GM12878 (cell line): ENCODE measurements at regions not wholly inside any gene's neighbourhood (a gene's known extent, or its start where the extent isn't known, plus 50 kb on each side); places are given as distances from the start of the nearest gene placed in this dataset.

Experiments used
- ATAC-seq: fragments of 200-7000 bp; cut with Tn5 transposase; 3 replicates; pipeline ENCODE4 v1.9.1; 2020; ENCODE audit warnings: mild to moderate bottlenecking, moderate library complexity
- BruUV-seq: library from RNA; stranded (reverse); fragments of 400-500 nt; replicated peaks from 2 replicates; lab custom pipeline; 2021; lab: Mats Ljungman, UMichigan
- CTCF ChIA-PET: fragments of 300-600 bp; sonication (Branson Sonifier 250); formaldehyde crosslinking; extraction: SDS; loops from one replicate; lab custom pipeline; 2021; ENCODE audit warnings: inconsistent platforms; lab: Yijun Ruan, JAX
- POLR2A ChIA-PET: fragments of 350-600 bp; formaldehyde crosslinking; extraction: SDS; loops from one replicate; lab custom pipeline; 2021; ENCODE audit warnings: inconsistent platforms; lab: Charles Lee
- RAD21 ChIA-PET: fragments of 300-600 bp; sonication (Branson Sonifier 250); formaldehyde crosslinking; loops from one replicate; lab custom pipeline; 2023; ENCODE audit warnings: antibody characterized with exemption; ENCODE audit not compliant: unreplicated experiment; lab: Charles Lee
- SMC1A ChIA-PET: fragments of 300-600 bp; sonication (Branson Sonifier 250); formaldehyde crosslinking; loops from one replicate; lab custom pipeline; 2023; ENCODE audit not compliant: unreplicated experiment, uncharacterized antibody; lab: Charles Lee
- DNase-seq: peaks from one replicate; pipeline ENCODE4 v3.0.0-alpha.2; 2011; ENCODE audit warnings: low read depth, low spot score
- FAIRE-seq: peaks from 3 replicates; lab custom pipeline; 2011; peaks lifted over from hg19 to GRCh38; lab: Jason Lieb, UNC
- H2AFZ ChIP-seq: 2 replicates; pipeline ENCODE4 v1.6.0; 2011; ENCODE audit warnings: low read depth, low read length, control low read depth; ENCODE audit not compliant: control insufficient read depth
- H3K27ac ChIP-seq: 2 replicates; pipeline ENCODE4 v1.5.1; 2011; ENCODE audit warnings: control low read depth; ENCODE audit not compliant: control insufficient read depth, insufficient read depth
- H3K27me3 ChIP-seq, 2 experiments: replicated peaks in 1 of 2; 2 replicates each; pipeline versions ENCODE4 v1.6.0 to v1.6.1; 2011; ENCODE audit warnings: low read length in 1 of 2; ENCODE audit not compliant: control insufficient read depth in 2 of 2, insufficient read depth in 2 of 2
- H3K36me3 ChIP-seq, 2 experiments: 2 replicates each; pipeline ENCODE4 v1.5.1; 2011; ENCODE audit warnings: low read length in 1 of 2; ENCODE audit not compliant: control insufficient read depth in 2 of 2, insufficient read depth in 2 of 2
- H3K4me1 ChIP-seq: 2 replicates; pipeline ENCODE4 v1.6.1; 2011; ENCODE audit warnings: mild to moderate bottlenecking, low read length, moderate library complexity, mixed read lengths; ENCODE audit not compliant: control insufficient read depth, insufficient read depth
- H3K4me2 ChIP-seq: 2 replicates; pipeline ENCODE4 v1.6.0; 2011; ENCODE audit warnings: control low read depth; ENCODE audit not compliant: control insufficient read depth, insufficient read depth
- H3K4me3 ChIP-seq: fragments of 200-600 bp; sonication (generic); 2 replicates; pipeline ENCODE4 v1.5.1; 2016
- H3K79me2 ChIP-seq: 2 replicates; pipeline ENCODE4 v1.6.0; 2011; ENCODE audit warnings: low read length; ENCODE audit not compliant: control insufficient read depth, insufficient read depth
- H3K9ac ChIP-seq: 2 replicates; pipeline ENCODE4 v1.8.0; 2011; ENCODE audit warnings: low read length, control low read depth, mixed read lengths; ENCODE audit not compliant: control insufficient read depth, insufficient read depth
- H3K9me3 ChIP-seq: replicated peaks from 3 replicates; pipeline ENCODE4 v1.5.1; 2011; ENCODE audit warnings: mild to moderate bottlenecking, low read length; ENCODE audit not compliant: control insufficient read depth, insufficient read depth
- H4K20me1 ChIP-seq: 2 replicates; pipeline ENCODE4 v1.6.0; 2011; ENCODE audit not compliant: control insufficient read depth, insufficient read depth
- HDAC2 ChIP-seq: fragments of 200-600 bp; sonication (generic); IDR thresholded peaks from 2 replicates; pipeline ENCODE4 v1.6.1; 2017
- NFXL1 ChIP-seq: fragments of 450-650 bp; IDR thresholded peaks from 2 replicates; pipeline ENCODE4 v1.6.1; 2017; ENCODE audit warnings: antibody characterized with exemption, mild to moderate bottlenecking, borderline replicate concordance
- SMC3 ChIP-seq: IDR thresholded peaks from 2 replicates; pipeline ENCODE4 v1.6.1; 2011; ENCODE audit warnings: low read length, improper control_type of control experiment, borderline replicate concordance
- WGBS: methylation state at CpG from one replicate; pipeline ENCODE4 v1.1.6; 2016; ENCODE audit warnings: low lambda C conversion rate; ENCODE audit not compliant: insufficient replicate concordance, insufficient coverage; ENCODE audit errors: missing lambda C conversion rate; 5-methylcytosine and 5-hydroxymethylcytosine counted together
- in situ Hi-C: fragments of 300-500 bp; cut with MboI; formaldehyde crosslinking; loops from 9 replicates; pipeline ENCODE4 v1.14.3; 2018; ENCODE audit warnings: mixed read lengths
- intact Hi-C: fragments of 100-400 bp; cut with micrococcal nuclease; formaldehyde crosslinking; loops from one replicate; pipeline ENCODE4 v1.14.2; 2022; ENCODE audit not compliant: unreplicated experiment
- TF ChIP-seq, protein P1 (sequence below): IDR thresholded peaks from 2 replicates; pipeline ENCODE4 v1.6.1; 2012; ENCODE audit warnings: improper control_type of control experiment, low read depth, low read length; ENCODE audit not compliant: insufficient replicate concordance

DNA sequence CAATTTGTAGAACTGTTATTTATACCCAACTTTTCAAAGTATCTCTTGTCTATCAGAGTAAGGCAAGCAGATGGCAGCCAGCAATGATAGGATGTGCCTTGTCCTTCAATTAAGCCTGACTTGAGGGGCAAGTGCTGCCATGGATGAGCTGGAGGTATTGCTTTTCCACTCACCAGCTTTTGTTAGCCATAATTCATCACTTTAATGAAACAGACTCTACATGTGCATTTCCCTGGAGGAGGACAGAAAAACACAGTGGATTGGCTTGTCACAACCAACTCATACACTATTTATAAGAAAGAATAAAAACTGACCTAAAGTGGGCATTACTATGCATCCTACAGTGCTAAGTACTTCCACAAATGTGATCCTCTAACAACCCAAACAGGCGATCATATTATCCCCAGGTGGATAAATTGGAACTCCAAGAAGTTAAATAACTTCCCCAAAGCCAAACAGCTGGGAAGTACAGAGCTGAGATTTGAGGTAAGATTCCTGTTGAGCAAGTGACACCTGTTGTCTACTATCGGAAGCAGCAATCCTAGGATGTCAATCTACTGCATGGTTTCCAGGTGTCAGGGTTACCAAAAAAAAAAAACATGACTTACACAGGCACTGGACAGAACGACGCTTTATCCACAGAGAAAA lies 73.9 kb upstream of the NRSN1 start:
- ChIA-PET CTCF (interaction anchor here (0.7 kb wide), 1 partner anchor 39 kb away, joined by 3 read pairs; no protein-coding TSS in a partner anchor), SMC1A (interaction anchor here (0.6 kb wide), 2 partner anchors 14 to 1078 kb away, joined by 3 to 6 read pairs; no protein-coding TSS in a partner anchor), POLR2A (no interaction called here), RAD21 (no interaction called here)
- in situ Hi-C loops (loop anchor here (25.0 kb wide), 1 partner anchor 660 kb away; the partner anchor contains the start of gene C6orf62), intact Hi-C loops (no loop called here)
- DNase-seq (no peak), FAIRE-seq (no peak), ATAC-seq (no peak)
- WGBS: 30% methylated on average over 4 of the region's 4 CpGs
- H2AFZ ChIP-seq: no peak overlapping the region
- H4K20me1 ChIP-seq: no peaks in the 10 kb centered on the region
- no peak overlapping the region for H3K9ac ChIP-seq
- no peaks in the 10 kb centered on the region for H3K4me1 ChIP-seq
- no peaks in the 10 kb centered on the region for H3K79me2 ChIP-seq
- no peak for TF ChIP-seq NFXL1
- no peaks in the 10 kb centered on the region for H3K36me3 ChIP-seq
- no peak overlapping the region for H3K4me2 ChIP-seq
- BruUV-seq: no TSS peak
- H3K27ac ChIP-seq: no peak overlapping the region
- H3K9me3 ChIP-seq: no peaks in the 10 kb centered on the region
- H3K4me3 ChIP-seq: no peak overlapping the region
- no peaks in the 10 kb centered on the region for H3K27me3 ChIP-seq

DNA sequence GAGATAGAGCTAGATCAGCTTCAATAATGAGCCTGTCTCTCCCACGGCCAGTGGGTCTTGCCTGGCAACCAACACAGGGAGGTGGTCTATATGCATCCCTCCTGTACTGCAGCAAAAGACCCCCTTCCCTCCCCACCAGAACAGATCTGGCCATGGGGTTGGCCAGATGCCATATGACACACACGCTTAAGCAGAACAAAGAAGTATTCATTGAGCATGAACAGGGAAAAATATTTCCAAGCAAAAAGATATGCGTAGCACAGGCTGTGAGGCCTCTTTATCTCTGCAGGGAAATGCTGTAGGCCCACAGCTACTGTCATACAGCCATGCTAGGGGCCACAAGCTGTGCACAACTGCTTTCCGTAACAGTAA lies 73.4 kb upstream of the NRSN1 start:
- in situ Hi-C loops: loop anchor here (25.0 kb wide), 1 partner anchor 660 kb away; the partner anchor contains the start of gene C6orf62
- POLR2A ChIA-PET: no interaction called here
- TF ChIP-seq HDAC2: no peak
- no peak for TF ChIP-seq SMC3
- TF ChIP-seq, protein P1, sequence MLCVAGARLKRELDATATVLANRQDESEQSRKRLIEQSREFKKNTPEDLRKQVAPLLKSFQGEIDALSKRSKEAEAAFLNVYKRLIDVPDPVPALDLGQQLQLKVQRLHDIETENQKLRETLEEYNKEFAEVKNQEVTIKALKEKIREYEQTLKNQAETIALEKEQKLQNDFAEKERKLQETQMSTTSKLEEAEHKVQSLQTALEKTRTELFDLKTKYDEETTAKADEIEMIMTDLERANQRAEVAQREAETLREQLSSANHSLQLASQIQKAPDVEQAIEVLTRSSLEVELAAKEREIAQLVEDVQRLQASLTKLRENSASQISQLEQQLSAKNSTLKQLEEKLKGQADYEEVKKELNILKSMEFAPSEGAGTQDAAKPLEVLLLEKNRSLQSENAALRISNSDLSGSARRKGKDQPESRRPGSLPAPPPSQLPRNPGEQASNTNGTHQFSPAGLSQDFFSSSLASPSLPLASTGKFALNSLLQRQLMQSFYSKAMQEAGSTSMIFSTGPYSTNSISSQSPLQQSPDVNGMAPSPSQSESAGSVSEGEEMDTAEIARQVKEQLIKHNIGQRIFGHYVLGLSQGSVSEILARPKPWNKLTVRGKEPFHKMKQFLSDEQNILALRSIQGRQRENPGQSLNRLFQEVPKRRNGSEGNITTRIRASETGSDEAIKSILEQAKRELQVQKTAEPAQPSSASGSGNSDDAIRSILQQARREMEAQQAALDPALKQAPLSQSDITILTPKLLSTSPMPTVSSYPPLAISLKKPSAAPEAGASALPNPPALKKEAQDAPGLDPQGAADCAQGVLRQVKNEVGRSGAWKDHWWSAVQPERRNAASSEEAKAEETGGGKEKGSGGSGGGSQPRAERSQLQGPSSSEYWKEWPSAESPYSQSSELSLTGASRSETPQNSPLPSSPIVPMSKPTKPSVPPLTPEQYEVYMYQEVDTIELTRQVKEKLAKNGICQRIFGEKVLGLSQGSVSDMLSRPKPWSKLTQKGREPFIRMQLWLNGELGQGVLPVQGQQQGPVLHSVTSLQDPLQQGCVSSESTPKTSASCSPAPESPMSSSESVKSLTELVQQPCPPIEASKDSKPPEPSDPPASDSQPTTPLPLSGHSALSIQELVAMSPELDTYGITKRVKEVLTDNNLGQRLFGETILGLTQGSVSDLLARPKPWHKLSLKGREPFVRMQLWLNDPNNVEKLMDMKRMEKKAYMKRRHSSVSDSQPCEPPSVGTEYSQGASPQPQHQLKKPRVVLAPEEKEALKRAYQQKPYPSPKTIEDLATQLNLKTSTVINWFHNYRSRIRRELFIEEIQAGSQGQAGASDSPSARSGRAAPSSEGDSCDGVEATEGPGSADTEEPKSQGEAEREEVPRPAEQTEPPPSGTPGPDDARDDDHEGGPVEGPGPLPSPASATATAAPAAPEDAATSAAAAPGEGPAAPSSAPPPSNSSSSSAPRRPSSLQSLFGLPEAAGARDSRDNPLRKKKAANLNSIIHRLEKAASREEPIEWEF: no peak

More for the DNA sequence above, 73.4 kb upstream of the NRSN1 start:
- Histone ChIP-seq H3K27me3 (no peaks in the 10 kb centered on the region), H3K9me3 (no peaks in the 10 kb centered on the region), H3K9ac (no peak overlapping the region), H4K20me1 (no peaks in the 10 kb centered on the region), H3K4me2 (no peak overlapping the region), H3K4me3 (no peak overlapping the region), H3K36me3 (no peaks in the 10 kb centered on the region), H3K27ac (no peak overlapping the region), H2AFZ (no peak overlapping the region), H3K79me2 (no peaks in the 10 kb centered on the region), H3K4me1 (no peaks in the 10 kb centered on the region)
- ChIA-PET SMC1A (interaction anchor here (0.6 kb wide), 1 partner anchor 13 kb away, joined by 6 read pairs; no protein-coding TSS in a partner anchor), RAD21 (no interaction called here), CTCF (interaction anchor here (0.7 kb wide), 1 partner anchor 39 kb away, joined by 3 read pairs; no protein-coding TSS in a partner anchor)
- ATAC-seq (no peak), DNase-seq (no peak), FAIRE-seq (no peak)
- no TSS peak for BruUV-seq
- WGBS: 57% methylated on average over 4 of the region's 4 CpGs
- intact Hi-C loops: no loop called here
